ENCODE measurements at regions not wholly inside any gene's neighbourhood (a gene's known extent, or its start where the extent isn't known, plus 50 kb on each side); places are given as distances from the start of the nearest gene placed in this dataset.

DNA sequence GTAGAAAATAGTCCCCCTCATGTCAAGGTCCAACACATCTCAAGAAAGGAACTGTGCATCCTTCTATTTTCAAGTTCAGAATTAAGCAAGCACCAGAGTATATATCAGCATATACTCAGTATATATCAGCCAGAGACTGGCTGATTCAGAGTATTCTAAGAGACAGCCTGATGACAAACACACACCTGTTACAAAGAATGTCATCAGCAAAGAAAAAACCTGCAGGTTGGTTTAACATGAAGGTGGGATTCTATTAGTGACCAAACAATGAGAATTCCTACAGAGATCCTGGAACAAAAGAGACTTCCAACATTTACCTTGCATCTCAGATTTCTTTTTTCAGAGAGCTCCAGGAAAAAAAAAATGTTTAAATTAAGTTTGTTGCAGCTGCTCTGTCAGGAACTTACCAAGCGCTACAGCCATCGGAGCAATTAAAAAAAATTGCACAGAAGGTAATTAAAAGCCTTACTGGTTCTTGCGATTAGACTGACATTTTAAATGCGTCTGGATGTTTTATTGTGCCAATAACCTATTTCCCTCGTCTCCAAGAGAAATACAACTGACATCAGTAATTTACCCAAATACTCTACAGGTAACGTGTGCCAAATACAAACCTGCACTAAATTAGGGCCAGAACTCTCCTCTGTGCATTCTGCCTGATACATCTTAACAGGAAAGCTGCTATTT is 218.1 kb downstream of the HNMT start:
- TF ChIP-seq, protein P1, sequence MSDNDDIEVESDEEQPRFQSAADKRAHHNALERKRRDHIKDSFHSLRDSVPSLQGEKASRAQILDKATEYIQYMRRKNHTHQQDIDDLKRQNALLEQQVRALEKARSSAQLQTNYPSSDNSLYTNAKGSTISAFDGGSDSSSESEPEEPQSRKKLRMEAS (IDR thresholded peaks at IDR 0.05): no peak
- no peak for TF ChIP-seq USF1 (IDR thresholded peaks at IDR 0.05)

DNA sequence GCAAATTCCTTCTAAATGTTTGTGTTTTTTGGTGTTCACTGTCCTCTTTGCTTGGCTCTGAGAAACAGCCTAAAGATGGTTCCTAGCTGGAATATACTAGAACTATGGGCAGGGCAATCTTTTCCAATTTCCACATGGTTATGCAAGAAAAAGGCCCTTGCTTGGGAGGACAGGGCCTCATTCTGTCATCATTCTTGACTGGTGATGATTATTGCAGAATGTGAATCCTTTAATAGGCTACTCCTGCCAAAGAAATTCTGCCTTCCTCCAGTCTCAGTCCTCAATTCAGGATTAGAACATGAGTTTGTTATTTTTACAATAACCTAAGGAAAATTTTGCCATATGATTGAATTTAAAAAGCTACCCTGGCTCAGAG is 218.7 kb downstream of the HNMT start:
- TF ChIP-seq ZBTB7A (IDR thresholded peaks at IDR 0.05; ENCODE audit: low read depth) (no peak), TEAD4 (IDR thresholded peaks at IDR 0.05) (no peak)

- TF ChIP-seq EGR1 (IDR thresholded peaks at IDR 0.05): no peak
- no peak for TF ChIP-seq RAD21 (IDR thresholded peaks at IDR 0.05; ENCODE audit: low read depth)
- no peak for TF ChIP-seq NFIC (IDR thresholded peaks at IDR 0.05)
- TF ChIP-seq, protein P2, sequence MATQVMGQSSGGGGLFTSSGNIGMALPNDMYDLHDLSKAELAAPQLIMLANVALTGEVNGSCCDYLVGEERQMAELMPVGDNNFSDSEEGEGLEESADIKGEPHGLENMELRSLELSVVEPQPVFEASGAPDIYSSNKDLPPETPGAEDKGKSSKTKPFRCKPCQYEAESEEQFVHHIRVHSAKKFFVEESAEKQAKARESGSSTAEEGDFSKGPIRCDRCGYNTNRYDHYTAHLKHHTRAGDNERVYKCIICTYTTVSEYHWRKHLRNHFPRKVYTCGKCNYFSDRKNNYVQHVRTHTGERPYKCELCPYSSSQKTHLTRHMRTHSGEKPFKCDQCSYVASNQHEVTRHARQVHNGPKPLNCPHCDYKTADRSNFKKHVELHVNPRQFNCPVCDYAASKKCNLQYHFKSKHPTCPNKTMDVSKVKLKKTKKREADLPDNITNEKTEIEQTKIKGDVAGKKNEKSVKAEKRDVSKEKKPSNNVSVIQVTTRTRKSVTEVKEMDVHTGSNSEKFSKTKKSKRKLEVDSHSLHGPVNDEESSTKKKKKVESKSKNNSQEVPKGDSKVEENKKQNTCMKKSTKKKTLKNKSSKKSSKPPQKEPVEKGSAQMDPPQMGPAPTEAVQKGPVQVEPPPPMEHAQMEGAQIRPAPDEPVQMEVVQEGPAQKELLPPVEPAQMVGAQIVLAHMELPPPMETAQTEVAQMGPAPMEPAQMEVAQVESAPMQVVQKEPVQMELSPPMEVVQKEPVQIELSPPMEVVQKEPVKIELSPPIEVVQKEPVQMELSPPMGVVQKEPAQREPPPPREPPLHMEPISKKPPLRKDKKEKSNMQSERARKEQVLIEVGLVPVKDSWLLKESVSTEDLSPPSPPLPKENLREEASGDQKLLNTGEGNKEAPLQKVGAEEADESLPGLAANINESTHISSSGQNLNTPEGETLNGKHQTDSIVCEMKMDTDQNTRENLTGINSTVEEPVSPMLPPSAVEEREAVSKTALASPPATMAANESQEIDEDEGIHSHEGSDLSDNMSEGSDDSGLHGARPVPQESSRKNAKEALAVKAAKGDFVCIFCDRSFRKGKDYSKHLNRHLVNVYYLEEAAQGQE (IDR thresholded peaks at IDR 0.05; ENCODE audit: low read depth): no peak
Measured at GRCh38 chr2:138183705-138184104, 219.4 kb downstream of the HNMT start.

GRCh38 chr2:138184428-138184827 is 220.2 kb downstream of the HNMT start:
- TF ChIP-seq ZBTB7A (IDR thresholded peaks at IDR 0.05; ENCODE audit: low read depth): no peak
- TF ChIP-seq, protein P1 (IDR thresholded peaks at IDR 0.05): no peak
- TF ChIP-seq NFIC (IDR thresholded peaks at IDR 0.05): no peak

DNA sequence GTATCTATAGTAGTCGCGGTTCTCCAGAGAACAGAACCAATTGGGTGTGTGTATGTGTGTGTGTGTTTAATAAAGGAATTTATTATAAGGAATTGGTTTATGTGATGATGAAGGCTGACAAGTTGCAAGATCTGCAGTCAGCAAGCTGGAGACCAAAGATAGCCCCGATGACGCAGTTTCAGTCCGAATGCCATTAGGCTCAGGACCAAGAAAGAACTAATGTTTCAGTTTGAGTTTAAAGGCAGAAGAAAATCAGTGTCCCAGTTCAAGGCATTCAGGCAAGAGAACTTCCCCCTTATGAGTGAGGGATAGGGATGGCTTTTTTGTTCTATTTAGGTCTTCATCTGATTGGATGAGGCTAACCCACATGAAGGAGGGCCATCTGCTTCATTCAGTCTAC is 221.6 kb downstream of the HNMT start:
- no peak for TF ChIP-seq EP300 (IDR thresholded peaks at IDR 0.05; ENCODE audit: borderline replicate concordance)
- no peak for TF ChIP-seq EGR1 (IDR thresholded peaks at IDR 0.05)
- TF ChIP-seq ZBTB7A (IDR thresholded peaks at IDR 0.05; ENCODE audit: low read depth): no peak
- no peak for TF ChIP-seq CREB1 (IDR thresholded peaks at IDR 0.05; ENCODE audit: low read depth)
- no peak for TF ChIP-seq RAD21 (IDR thresholded peaks at IDR 0.05; ENCODE audit: low read depth)
- no peak for TF ChIP-seq FOXM1 (IDR thresholded peaks at IDR 0.05; ENCODE audit: borderline replicate concordance, low read depth)

- TF ChIP-seq, protein P1 (IDR thresholded peaks at IDR 0.05): no peak
- TF ChIP-seq, protein P2 (IDR thresholded peaks at IDR 0.05; ENCODE audit: low read depth): no peak
- TF ChIP-seq NFIC (IDR thresholded peaks at IDR 0.05) (no peak), TCF12 (IDR thresholded peaks at IDR 0.05; ENCODE audit: low read depth) (no peak), EGR1 (IDR thresholded peaks at IDR 0.05) (no peak), TEAD4 (IDR thresholded peaks at IDR 0.05) (no peak), FOXM1 (IDR thresholded peaks at IDR 0.05; ENCODE audit: borderline replicate concordance, low read depth) (no peak), RAD21 (IDR thresholded peaks at IDR 0.05; ENCODE audit: low read depth) (no peak), USF1 (IDR thresholded peaks at IDR 0.05) (no peak), ZBTB7A (IDR thresholded peaks at IDR 0.05; ENCODE audit: low read depth) (no peak), YY1 (IDR thresholded peaks at IDR 0.05; ENCODE audit: low read depth) (no peak), CEBPB (IDR thresholded peaks at IDR 0.05) (no peak), CREB1 (IDR thresholded peaks at IDR 0.05; ENCODE audit: low read depth) (no peak), EP300 (IDR thresholded peaks at IDR 0.05; ENCODE audit: borderline replicate concordance) (no peak), TAF1 (IDR thresholded peaks at IDR 0.05; ENCODE audit: low read depth) (no peak)
Measured at GRCh38 chr2:138187221-138187620, 222.9 kb downstream of the HNMT start.

DNA sequence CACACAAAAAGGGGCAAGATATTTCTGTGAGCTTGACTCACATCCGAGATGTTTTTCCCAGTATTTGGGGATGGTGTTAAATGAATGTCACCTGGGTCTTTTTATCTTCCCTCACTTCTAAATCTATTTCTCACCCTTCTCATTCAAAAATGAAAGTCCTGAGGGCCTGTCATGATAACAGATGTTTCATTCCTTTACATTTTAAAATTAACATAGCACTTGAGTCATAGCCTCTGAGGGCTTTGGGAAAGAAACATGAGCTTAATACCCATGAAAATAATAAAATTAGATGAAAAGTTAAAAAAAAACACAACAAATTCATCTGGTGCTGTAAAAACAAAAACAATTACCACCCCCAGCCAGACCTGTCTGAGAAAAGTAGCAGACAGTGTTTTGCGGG is 226.7 kb downstream of the HNMT start:
- TF ChIP-seq, protein P1 (IDR thresholded peaks at IDR 0.05): no peak
- TF ChIP-seq USF1 (IDR thresholded peaks at IDR 0.05): no peak
- TF ChIP-seq, protein P2 (IDR thresholded peaks at IDR 0.05; ENCODE audit: low read depth): no peak
- TF ChIP-seq EP300 (IDR thresholded peaks at IDR 0.05; ENCODE audit: borderline replicate concordance): no peak

All from Ishikawa (cell line).